CD4-positive, alpha-beta T cell treated with Interleukin-6 at 100 ng/mL for 8 hours (primary cell): ENCODE measurements at regions not wholly inside any gene's neighbourhood (a gene's known extent, or its start where the extent isn't known, plus 50 kb on each side); places are given as distances from the start of the nearest gene placed in this dataset.

Experiments
- DNase-seq: peaks from one replicate; pipeline ENCODE4 v3.0.0-alpha.2; 2020; ENCODE audit warnings: mixed read lengths, low spot score

DNA sequence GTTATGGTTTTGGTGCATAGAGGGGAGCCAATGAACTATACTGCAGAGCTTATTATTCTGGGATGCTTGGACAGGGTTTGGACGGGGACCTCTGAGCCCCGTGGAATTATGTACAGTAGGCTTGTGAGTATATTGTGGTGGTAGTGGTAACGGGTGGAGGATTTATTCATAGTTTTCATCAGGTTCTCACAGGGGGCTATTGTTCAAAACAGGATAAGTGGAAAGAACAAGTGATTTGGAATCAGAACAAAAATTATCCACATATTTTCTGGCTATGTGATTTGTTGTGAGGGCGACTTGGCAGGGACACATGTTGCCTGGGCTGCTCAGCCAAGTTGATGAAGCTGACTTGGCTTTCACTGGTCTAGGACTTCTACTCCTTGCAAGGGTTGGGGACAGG lies 64.6 kb upstream of the ELOVL5 start:
- no peak for DNase-seq

- DNase-seq = no peak
These were observed 64.0 kb upstream of the ELOVL5 start for GRCh38 chr6:53412751-53413150.

DNA sequence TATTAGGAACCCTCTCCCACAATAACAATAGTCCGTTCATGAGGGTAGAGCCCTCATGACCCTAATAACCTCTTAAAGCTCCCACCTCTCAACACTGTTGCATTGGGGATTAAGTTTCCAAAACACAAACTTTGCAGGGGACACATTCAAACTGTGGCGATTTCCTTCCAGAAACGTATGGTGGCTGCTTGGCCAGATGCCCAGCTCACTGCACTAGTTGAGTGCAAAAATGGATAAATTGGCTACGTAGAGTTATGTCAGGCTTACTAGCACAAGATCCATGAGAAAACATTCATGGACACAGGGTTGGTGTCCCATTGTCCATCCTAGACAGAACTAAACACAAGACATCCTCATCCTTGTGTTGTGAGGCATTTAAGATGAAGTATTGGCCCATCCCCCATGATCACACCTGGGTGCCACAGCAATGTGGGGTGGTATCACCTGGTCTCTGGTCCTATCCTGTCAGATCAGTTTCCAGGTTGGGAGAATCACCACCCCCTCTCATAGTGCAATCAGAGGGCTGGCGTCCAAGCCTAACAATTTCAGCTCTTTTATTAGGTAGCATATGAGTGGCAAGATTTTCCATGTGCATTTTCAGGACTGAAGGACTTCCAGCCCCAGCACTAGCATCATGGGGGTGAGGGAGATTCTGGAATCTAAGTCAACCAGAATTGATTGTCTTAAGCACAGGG lies 63.4 kb upstream of the ELOVL5 start:
- DNase-seq = no peak

DNA sequence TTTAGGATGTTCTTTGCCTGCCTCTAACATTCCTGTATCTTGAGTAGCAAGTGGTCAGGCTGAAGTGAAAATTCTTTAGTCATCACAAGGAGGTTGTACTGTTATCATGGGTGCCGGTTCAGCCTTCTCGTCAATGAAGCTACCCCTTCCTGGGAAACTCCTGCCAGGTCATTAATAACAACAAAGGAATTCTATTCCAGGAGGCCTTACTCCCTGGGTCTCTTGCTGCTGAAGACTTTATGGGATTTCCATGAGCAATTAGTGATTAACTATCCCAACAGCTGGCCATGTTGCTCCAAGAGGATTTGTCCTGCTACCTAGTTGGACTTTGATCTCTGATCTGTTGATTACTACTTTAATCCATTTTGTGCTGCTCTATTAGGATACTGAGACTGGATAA lies 62.7 kb upstream of the ELOVL5 start:
- no peak for DNase-seq

GRCh38 chr6:53410508-53411258 lies 61.9 kb upstream of the ELOVL5 start:
- DNase-seq = peak; percentile 69

DNA sequence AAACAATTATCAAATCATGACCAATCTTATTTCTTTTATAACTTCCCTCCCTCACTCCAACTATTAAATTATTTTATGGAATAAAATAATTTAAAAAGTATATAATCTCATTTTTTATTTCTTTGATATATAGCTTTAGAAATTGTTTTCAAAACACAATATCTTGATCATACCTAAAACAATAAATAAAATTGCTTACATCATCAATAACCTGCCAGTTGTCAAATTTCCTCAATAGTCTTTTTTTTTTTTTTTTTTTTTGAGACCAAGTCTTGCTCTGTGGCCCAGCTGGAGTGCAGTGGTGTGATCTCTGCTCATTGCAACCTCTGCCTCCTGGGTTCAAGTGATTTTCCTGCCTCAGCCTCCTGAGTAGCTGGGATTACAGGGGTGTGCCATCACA lies 60.1 kb upstream of the ELOVL5 start:
- no peak for DNase-seq

DNA sequence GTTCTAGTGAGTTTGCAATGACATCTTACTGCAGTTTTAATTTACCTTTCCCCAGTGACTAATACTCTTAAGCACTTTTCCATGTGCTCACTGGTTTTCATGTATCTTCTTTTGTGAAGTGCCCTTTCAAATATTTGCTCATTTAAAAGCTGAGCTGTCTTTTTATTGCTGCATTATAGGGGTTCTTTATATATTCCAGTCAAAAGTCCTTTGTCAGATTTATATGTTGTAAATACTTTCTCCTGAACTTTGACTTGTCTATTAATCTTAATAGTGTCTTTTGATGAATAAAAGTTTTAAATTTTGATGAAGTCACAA lies 50.2 kb upstream of the ELOVL5 start:
- no peak for DNase-seq

- no peak for DNase-seq
These were observed 49.7 kb upstream of the ELOVL5 start for GRCh38 chr6:53398247-53399026.
